Upper lobe of left lung (tissue), 4 donors: ENCODE measurements at regions not wholly inside any gene's neighbourhood (a gene's known extent, or its start where the extent isn't known, plus 50 kb on each side); places are given as distances from the start of the nearest gene placed in this dataset.

ENCODE experiments used
- EP300 ChIP-seq, 4 donors: sonication (generic); formaldehyde crosslinking; IDR thresholded peaks; one replicate each; pipeline ENCODE4 v1.5.1; 2017; ENCODE audit warnings: antibody characterized with exemption in 4 of 4, control low read depth in 2 of 4
- POLR2A ChIP-seq, 4 donors: fragments of 450-650 bp; IDR thresholded peaks; one replicate each; pipeline ENCODE4 v1.5.1; 2016 to 2017; ENCODE audit warnings: antibody characterized with exemption in 4 of 4, mild to moderate bottlenecking in 2 of 4
- TF ChIP-seq, protein P1 (sequence below), 6 experiments: fragments of 450-650 bp in 4 of 6; fragments of 200-600 bp in 2 of 6; sonication (generic) in 2 of 6; IDR thresholded peaks; one replicate each; pipeline ENCODE4 v1.5.1; 2016 to 2019; ENCODE audit warnings: antibody characterized with exemption in 6 of 6

GRCh38 chr10:59107147-59107546 lies 69.3 kb upstream of the PHYHIPL start:
- TF ChIP-seq EP300 (IDR thresholded peaks at IDR 0.05) (no peak), POLR2A (IDR thresholded peaks at IDR 0.05) (no peak)
- TF ChIP-seq, protein P1, sequence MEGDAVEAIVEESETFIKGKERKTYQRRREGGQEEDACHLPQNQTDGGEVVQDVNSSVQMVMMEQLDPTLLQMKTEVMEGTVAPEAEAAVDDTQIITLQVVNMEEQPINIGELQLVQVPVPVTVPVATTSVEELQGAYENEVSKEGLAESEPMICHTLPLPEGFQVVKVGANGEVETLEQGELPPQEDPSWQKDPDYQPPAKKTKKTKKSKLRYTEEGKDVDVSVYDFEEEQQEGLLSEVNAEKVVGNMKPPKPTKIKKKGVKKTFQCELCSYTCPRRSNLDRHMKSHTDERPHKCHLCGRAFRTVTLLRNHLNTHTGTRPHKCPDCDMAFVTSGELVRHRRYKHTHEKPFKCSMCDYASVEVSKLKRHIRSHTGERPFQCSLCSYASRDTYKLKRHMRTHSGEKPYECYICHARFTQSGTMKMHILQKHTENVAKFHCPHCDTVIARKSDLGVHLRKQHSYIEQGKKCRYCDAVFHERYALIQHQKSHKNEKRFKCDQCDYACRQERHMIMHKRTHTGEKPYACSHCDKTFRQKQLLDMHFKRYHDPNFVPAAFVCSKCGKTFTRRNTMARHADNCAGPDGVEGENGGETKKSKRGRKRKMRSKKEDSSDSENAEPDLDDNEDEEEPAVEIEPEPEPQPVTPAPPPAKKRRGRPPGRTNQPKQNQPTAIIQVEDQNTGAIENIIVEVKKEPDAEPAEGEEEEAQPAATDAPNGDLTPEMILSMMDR (IDR thresholded peaks at IDR 0.05) = no peak
